Ascending aorta (tissue), 2 donors: ENCODE measurements at regions not wholly inside any gene's neighbourhood (a gene's known extent, or its start where the extent isn't known, plus 50 kb on each side); places are given as distances from the start of the nearest gene placed in this dataset.
A peak's percentile ranks its signal among the peaks of the same experiment; 100 is the strongest.

Source experiments
- DNase-seq, 2 donors: peaks; one replicate each; pipeline ENCODE4 v3.0.0-alpha.2; 2019; ENCODE audit warnings: low spot score in 2 of 2
- H3K27ac ChIP-seq, 2 donors: fragments of 200-600 bp; sonication (generic); one replicate each; pipeline ENCODE4 v1.5.1; 2016 to 2017; ENCODE audit warnings: mild to moderate bottlenecking in 1 of 2
- H3K27me3 ChIP-seq: fragments of 200-600 bp; sonication (generic); one replicate; pipeline ENCODE4 v1.5.1; 2017
- H3K36me3 ChIP-seq, 2 donors: fragments of 200-600 bp; sonication (generic); one replicate each; pipeline ENCODE4 v1.5.1; 2016
- H3K4me1 ChIP-seq, 2 donors: fragments of 200-600 bp; sonication (generic); one replicate each; pipeline ENCODE4 v1.5.1; 2016 to 2017; ENCODE audit warnings: mild to moderate bottlenecking in 1 of 2
- H3K4me3 ChIP-seq, 2 donors: fragments of 200-600 bp; sonication (generic); one replicate each; pipeline ENCODE4 v1.5.1; 2016 to 2017; ENCODE audit warnings: mild to moderate bottlenecking in 1 of 2
- H3K9me3 ChIP-seq, 2 donors: fragments of 200-600 bp; sonication (generic); one replicate each; pipeline ENCODE4 v1.5.1; 2016
- CTCF ChIP-seq, 3 experiments: fragments of 200-600 bp in 2 of 3; fragments of 450-650 bp in 1 of 3; sonication (generic) in 2 of 3; IDR thresholded peaks; one replicate each; pipeline ENCODE4 v1.5.1; 2016 to 2019; ENCODE audit warnings: antibody characterized with exemption in 3 of 3, mild to moderate bottlenecking in 1 of 3, moderate library complexity in 1 of 3
- intact Hi-C: fragments of 100-400 bp; cut with DNase I; formaldehyde crosslinking; loops from one replicate; pipeline ENCODE4 v1.15.1; 2023

DNA sequence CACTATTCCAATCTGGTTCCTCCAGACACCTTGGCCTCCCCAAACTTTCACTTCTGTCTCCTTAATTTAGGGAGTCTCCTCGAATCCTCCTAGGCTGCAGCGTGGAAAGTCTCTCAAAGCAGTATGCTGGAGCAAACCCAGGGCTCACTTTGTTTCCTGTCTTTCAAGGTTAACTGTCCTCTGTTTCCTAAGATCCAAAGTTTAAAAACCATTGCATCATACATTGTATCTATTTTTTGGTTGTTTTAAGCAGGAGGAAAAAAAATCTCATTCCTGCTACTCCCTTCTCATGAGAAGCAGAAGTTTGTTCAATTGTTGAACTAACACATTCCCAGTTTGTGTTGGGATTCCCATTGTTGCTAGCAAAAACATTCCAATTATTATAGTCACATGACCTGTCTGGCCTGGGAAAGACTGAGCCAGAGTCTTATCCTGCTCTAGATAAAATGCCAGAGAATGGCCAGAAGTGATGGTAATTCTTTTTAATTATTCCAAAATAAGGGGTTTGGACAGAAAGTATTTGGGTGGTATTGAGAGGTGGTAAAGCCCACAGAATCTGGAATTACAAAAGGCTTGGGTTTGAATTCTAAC is 67.3 kb downstream of the HSPB8 start:
- intact Hi-C loops, result loop anchor here (5.0 kb wide), 1 partner anchor 81 kb away; no protein-coding TSS in a partner anchor
- no peak for DNase-seq
- Histone ChIP-seq H3K27me3 (no peaks in the 10 kb centered on the region), H3K4me1 (peaks cover 0 to 22% of the 10 kb centered on the region in 2 donors), H3K27ac (peak overlapping the region; percentile 55 to 62), H3K9me3 (no peaks in the 10 kb centered on the region), H3K36me3 (no peaks in the 10 kb centered on the region), H3K4me3 (no peak overlapping the region)
- TF ChIP-seq CTCF (IDR thresholded peaks at IDR 0.05), result no peak

DNA sequence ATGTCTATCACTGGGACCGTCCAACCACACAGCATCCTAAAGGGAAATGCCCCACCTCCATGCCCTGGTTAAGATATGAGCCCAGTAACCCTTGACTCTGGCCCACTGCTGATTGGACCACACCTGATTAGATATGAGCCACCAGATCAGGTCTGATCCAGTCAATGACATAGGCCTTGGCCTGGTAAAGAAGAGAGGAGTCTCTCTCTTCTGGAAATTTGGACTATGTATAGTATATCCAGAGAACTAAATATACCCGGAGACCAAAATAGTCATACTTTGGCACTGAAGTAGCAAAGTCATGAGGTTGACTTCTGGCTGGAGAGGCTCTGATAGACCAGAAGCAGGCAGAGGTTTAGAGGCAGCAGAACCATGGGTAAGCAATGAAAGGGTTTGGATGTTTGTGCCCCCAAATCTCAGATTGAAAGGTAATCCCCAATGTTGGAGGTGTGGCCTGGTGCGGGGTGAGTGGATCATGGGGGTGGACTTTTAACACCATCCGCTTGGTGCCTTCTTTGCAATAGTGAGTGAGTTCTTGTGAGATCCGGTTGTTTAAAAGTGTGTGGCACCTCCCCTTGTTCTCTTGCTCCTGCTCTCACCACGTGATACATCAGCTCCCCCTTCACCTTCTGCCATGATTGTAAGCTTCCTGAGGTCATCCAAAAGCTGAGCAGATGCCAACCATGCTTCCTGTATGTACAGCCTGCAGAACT is 68.4 kb downstream of the HSPB8 start:
- no peaks in the 10 kb centered on the region for H3K9me3 ChIP-seq

DNA sequence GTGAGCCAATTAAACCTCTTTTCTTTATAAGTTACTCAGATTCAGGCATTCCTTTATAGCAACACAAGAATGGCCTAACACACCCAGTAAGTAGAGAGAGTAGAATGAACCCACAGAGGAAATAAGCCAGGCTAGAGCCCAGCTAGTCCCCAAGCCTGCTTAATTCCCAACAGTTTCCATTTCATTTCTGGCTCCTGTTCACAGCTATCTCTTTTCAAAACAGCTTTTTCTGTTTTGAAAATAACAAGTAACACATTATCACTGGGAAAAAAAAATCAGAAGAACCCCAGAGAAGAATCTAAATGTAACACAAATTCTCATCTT is 69.0 kb downstream of the HSPB8 start:
- no peaks in the 10 kb centered on the region for H3K9me3 ChIP-seq
- DNase-seq, result no peak
- intact Hi-C loops, result loop anchor here (5.0 kb wide), 1 partner anchor 80 kb away; no protein-coding TSS in a partner anchor
- H3K4me1 ChIP-seq, result peaks cover 0 to 22% of the 10 kb centered on the region in 2 donors
- no peak overlapping the region for H3K4me3 ChIP-seq
- TF ChIP-seq CTCF (IDR thresholded peaks at IDR 0.05), result no peak
- no peaks in the 10 kb centered on the region for H3K36me3 ChIP-seq
- peak overlapping the region; percentile 55 to 62 for H3K27ac ChIP-seq
- H3K27me3 ChIP-seq, result no peaks in the 10 kb centered on the region

More for the DNA sequence above, 68.4 kb downstream of the HSPB8 start:
- no peaks in the 10 kb centered on the region for H3K27me3 ChIP-seq
- peaks cover 0 to 22% of the 10 kb centered on the region in 2 donors for H3K4me1 ChIP-seq
- peak overlapping the region; percentile 55 to 62 for H3K27ac ChIP-seq
- intact Hi-C loops, result loop anchor here (5.0 kb wide), 1 partner anchor 80 kb away; no protein-coding TSS in a partner anchor
- no peak for TF ChIP-seq CTCF (IDR thresholded peaks at IDR 0.05)
- H3K4me3 ChIP-seq, result no peak overlapping the region
- no peak for DNase-seq
- no peaks in the 10 kb centered on the region for H3K36me3 ChIP-seq

- no peak for DNase-seq
- Histone ChIP-seq H3K36me3 (no peaks in the 10 kb centered on the region), H3K27me3 (no peaks in the 10 kb centered on the region), H3K27ac (no peak overlapping the region), H3K4me3 (no peak overlapping the region), H3K4me1 (peaks cover 0 to 22% of the 10 kb centered on the region in 2 donors), H3K9me3 (no peaks in the 10 kb centered on the region)
- intact Hi-C loops, result loop anchor here (5.0 kb wide), 1 partner anchor 78 kb away; no protein-coding TSS in a partner anchor
- TF ChIP-seq CTCF (IDR thresholded peaks at IDR 0.05), result no peak
Measured at GRCh38 chr12:119249383-119250155, 70.8 kb downstream of the HSPB8 start.

GRCh38 chr12:119255314-119255713 is 76.6 kb downstream of the HSPB8 start:
- no peak for TF ChIP-seq CTCF (IDR thresholded peaks at IDR 0.05)
- no peaks in the 10 kb centered on the region for H3K4me1 ChIP-seq
- DNase-seq, result no peak
- H3K27me3 ChIP-seq, result no peaks in the 10 kb centered on the region
- intact Hi-C loops, result no loop called here
- H3K4me3 ChIP-seq, result no peak overlapping the region
- H3K27ac ChIP-seq, result no peak overlapping the region
- H3K36me3 ChIP-seq, result no peaks in the 10 kb centered on the region
- no peaks in the 10 kb centered on the region for H3K9me3 ChIP-seq
